ENCODE measurements at regions not wholly inside any gene's neighbourhood (a gene's known extent, or its start where the extent isn't known, plus 50 kb on each side); places are given as distances from the start of the nearest gene placed in this dataset.

DNA sequence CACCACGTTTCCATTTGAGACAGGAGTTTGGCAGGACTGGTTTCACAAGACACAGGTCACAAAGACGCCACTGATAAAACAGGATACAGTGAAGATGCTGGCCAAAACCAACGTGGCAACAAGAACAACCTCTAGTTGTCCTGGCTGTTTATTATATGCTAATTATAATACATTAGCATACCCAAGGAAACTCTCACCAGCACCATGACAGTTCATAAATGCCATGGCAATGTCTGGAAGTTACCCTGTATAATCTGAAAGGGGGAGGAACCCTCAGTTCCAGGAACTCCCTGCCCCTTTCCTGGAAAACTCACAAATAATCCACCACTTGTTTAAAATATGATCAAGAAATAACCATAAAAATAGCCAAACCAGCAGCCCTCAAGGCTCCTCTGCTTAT, 148.3 kb downstream of the RBM43 start:
- ATAC-seq, result no peak
- Histone ChIP-seq H3K27ac (no peak overlapping the region), H3K36me3 (no peaks in the 10 kb centered on the region), H3K9me3 (peaks cover 0 to 5% (median 0%) of the 10 kb centered on the region in 3 donors), H3K4me3 (no peak overlapping the region), H3K4me1 (no peaks in the 10 kb centered on the region), H3K27me3 (no peaks in the 10 kb centered on the region)
- WGBS, 2 donors (ENCODE audit: low coverage in 1 of 2), result 25 to 57% methylated on average over 1 to 3 of the region's 3 CpGs
- TF ChIP-seq POLR2AphosphoS5 (IDR thresholded peaks at IDR 0.05) (no peak), EP300 (IDR thresholded peaks at IDR 0.05) (no peak), POLR2A (IDR thresholded peaks at IDR 0.05) (no peak)
- TF ChIP-seq, protein P1, sequence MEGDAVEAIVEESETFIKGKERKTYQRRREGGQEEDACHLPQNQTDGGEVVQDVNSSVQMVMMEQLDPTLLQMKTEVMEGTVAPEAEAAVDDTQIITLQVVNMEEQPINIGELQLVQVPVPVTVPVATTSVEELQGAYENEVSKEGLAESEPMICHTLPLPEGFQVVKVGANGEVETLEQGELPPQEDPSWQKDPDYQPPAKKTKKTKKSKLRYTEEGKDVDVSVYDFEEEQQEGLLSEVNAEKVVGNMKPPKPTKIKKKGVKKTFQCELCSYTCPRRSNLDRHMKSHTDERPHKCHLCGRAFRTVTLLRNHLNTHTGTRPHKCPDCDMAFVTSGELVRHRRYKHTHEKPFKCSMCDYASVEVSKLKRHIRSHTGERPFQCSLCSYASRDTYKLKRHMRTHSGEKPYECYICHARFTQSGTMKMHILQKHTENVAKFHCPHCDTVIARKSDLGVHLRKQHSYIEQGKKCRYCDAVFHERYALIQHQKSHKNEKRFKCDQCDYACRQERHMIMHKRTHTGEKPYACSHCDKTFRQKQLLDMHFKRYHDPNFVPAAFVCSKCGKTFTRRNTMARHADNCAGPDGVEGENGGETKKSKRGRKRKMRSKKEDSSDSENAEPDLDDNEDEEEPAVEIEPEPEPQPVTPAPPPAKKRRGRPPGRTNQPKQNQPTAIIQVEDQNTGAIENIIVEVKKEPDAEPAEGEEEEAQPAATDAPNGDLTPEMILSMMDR (IDR thresholded peaks at IDR 0.05), result no peak

DNA sequence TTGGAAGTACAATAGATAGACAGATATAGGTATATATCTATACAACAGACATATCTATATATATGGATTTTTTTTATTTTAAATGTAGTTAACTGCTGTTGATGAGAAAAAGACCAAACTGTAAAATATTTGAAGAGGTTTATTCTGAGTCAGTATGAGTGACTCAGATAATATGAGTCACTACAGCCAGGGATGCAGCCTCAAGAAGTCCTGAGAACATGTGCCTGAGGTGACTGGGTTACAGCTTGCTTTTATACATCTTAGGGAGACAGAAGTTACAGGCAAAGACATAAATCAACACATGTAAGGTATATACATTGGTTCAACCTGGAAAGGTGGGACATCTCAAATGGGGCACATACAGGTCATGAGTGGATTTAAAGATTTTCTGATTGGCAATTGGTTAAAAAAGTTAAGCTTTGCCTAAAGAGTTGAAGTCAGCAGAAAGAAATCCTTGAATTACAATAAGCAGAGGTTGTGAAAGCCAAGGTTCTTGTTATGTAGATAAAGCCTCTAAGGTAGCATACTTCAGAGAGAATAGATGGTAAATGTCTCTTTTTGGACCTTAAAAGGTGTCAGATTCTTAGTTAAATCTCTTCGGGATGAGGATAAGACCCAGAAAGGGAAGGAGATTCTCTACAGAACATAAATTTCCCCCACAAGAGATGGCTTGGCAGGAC, 149.9 kb downstream of the RBM43 start:
- no peak for ATAC-seq
- no peak overlapping the region for H3K27ac ChIP-seq
- no peaks in the 10 kb centered on the region for H3K4me1 ChIP-seq
- no peaks in the 10 kb centered on the region for H3K36me3 ChIP-seq
- 31 to 50% methylated on average over 1 of the region's 1 CpG for WGBS, 2 donors (ENCODE audit: low coverage in 1 of 2)
- TF ChIP-seq, protein P1 (IDR thresholded peaks at IDR 0.05), result no peak
- TF ChIP-seq POLR2AphosphoS5 (IDR thresholded peaks at IDR 0.05) (no peak), POLR2A (IDR thresholded peaks at IDR 0.05) (no peak), EP300 (IDR thresholded peaks at IDR 0.05) (no peak)
- H3K4me3 ChIP-seq, result no peak overlapping the region
- H3K9me3 ChIP-seq, result peaks cover 0 to 4% (median 0%) of the 10 kb centered on the region in 3 donors
- no peaks in the 10 kb centered on the region for H3K27me3 ChIP-seq

DNA sequence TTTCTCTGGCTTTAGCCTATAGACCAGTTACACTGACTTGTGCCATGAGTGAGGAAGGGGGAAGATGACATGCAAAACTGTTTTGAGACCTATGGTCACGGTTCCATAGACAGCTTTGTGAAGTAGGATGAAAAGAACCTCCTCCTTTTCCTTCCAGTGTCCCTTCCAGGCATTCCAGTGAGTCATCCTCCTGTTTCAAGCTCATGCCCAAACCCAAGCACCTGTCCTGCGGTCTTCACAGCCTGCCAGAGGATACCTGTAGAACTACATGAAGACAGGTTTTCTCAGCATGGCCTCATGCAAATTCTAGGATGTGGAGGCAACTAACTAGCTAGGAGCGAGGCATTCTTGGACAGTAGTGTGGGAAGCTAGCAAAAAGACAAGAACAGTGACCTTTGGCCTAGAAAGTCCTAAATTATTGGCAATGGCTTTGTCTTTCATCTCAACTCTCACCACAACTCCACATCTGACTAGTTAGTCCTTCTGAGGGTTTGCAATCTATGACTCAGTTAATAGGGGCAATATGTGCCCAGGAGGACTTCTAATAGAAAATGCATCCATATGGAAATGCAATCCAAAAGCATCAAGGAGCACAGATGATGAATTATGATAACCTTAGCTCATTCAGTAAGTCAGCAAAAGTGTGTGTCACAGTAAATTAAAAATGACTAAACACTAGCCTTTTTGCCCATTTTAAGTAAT, 154.7 kb downstream of the RBM43 start:
- Histone ChIP-seq H3K27ac (no peak overlapping the region), H3K9me3 (peaks cover 0 to 7% (median 0%) of the 10 kb centered on the region in 3 donors), H3K27me3 (no peaks in the 10 kb centered on the region), H3K4me1 (no peaks in the 10 kb centered on the region), H3K4me3 (no peak overlapping the region), H3K36me3 (no peaks in the 10 kb centered on the region)
- WGBS, 2 donors (ENCODE audit: low coverage in 1 of 2), result 78 to 92% methylated on average over 2 of the region's 3 CpGs
- no peak for ATAC-seq
- TF ChIP-seq, protein P1 (IDR thresholded peaks at IDR 0.05), result no peak
- TF ChIP-seq POLR2AphosphoS5 (IDR thresholded peaks at IDR 0.05) (no peak), POLR2A (IDR thresholded peaks at IDR 0.05) (no peak), EP300 (IDR thresholded peaks at IDR 0.05) (no peak)

DNA sequence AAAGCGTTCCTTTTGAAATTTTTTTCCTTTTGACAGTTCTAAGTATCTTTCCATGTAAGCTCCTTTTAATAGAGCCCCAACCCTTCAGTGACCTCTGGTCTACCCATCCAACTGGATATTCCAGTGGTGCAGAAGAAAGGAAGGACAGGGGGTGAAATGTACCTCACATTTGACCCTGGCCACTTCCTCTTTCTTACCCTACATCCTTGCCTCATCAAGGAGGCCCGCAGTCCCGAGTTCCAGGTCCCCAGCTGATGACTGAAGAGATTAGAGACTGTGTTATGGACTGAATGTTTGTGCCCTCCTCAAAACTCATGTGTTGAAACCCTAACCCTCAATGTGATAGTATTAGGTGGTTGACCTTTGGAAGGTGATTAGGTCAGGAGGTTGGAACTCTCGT, 158.1 kb downstream of the RBM43 start:
- WGBS, 2 donors (ENCODE audit: low coverage in 1 of 2), result 76 to 100% methylated on average over 1 to 3 of the region's 4 CpGs
- H3K27ac ChIP-seq, result no peak overlapping the region
- ATAC-seq, result no peak
- H3K9me3 ChIP-seq, result peaks cover 0 to 7% (median 0%) of the 10 kb centered on the region in 3 donors
- H3K4me3 ChIP-seq, result no peak overlapping the region
- no peaks in the 10 kb centered on the region for H3K27me3 ChIP-seq
- H3K4me1 ChIP-seq, result no peaks in the 10 kb centered on the region
- no peaks in the 10 kb centered on the region for H3K36me3 ChIP-seq
- no peak for TF ChIP-seq POLR2AphosphoS5 (IDR thresholded peaks at IDR 0.05)
- TF ChIP-seq EP300 (IDR thresholded peaks at IDR 0.05), result no peak
- TF ChIP-seq, protein P1 (IDR thresholded peaks at IDR 0.05), result no peak
- no peak for TF ChIP-seq POLR2A (IDR thresholded peaks at IDR 0.05)

- ATAC-seq, result no peak
- WGBS, 2 donors (ENCODE audit: low coverage in 1 of 2), result 51 to 60% methylated on average over 2 of the region's 2 CpGs
- no peak for TF ChIP-seq POLR2A (IDR thresholded peaks at IDR 0.05)
- TF ChIP-seq POLR2AphosphoS5 (IDR thresholded peaks at IDR 0.05), result no peak
- no peak for TF ChIP-seq EP300 (IDR thresholded peaks at IDR 0.05)
- TF ChIP-seq, protein P1 (IDR thresholded peaks at IDR 0.05), result no peak
- Histone ChIP-seq H3K27ac (no peak overlapping the region), H3K9me3 (peaks cover 0 to 4% (median 0%) of the 10 kb centered on the region in 3 donors), H3K36me3 (no peaks in the 10 kb centered on the region), H3K4me3 (no peak overlapping the region), H3K4me1 (no peaks in the 10 kb centered on the region), H3K27me3 (no peaks in the 10 kb centered on the region)
These were observed 159.4 kb downstream of the RBM43 start for GRCh38 chr2:151102226-151102625.

Measured in gastroesophageal sphincter (tissue), 4 donors.